ENCODE measurements at regions not wholly inside any gene's neighbourhood (a gene's known extent, or its start where the extent isn't known, plus 50 kb on each side); places are given as distances from the start of the nearest gene placed in this dataset.

DNA sequence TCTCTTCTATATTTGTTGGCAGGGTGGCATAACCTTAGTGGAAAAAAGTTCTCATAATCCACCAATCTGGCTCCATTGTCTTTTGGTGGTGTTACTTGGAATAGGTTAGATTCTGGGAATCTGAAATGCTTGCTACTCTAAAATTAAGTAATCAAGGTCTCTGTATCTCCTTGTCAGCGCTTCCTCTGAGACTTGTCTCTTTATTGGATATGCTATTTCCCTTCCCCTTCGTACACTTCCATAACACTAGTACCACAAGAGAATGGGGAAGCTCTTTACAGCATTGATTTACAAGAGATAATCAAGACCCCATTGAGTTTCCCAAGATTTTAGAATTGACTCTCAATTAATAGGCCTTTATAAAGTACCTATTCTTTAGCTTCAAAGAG, 280.2 kb downstream of the ADGB start:
- TF ChIP-seq, protein P1, sequence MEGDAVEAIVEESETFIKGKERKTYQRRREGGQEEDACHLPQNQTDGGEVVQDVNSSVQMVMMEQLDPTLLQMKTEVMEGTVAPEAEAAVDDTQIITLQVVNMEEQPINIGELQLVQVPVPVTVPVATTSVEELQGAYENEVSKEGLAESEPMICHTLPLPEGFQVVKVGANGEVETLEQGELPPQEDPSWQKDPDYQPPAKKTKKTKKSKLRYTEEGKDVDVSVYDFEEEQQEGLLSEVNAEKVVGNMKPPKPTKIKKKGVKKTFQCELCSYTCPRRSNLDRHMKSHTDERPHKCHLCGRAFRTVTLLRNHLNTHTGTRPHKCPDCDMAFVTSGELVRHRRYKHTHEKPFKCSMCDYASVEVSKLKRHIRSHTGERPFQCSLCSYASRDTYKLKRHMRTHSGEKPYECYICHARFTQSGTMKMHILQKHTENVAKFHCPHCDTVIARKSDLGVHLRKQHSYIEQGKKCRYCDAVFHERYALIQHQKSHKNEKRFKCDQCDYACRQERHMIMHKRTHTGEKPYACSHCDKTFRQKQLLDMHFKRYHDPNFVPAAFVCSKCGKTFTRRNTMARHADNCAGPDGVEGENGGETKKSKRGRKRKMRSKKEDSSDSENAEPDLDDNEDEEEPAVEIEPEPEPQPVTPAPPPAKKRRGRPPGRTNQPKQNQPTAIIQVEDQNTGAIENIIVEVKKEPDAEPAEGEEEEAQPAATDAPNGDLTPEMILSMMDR (IDR thresholded peaks at IDR 0.05; ENCODE audit: low read depth, low read length): no peak
- no peak for TF ChIP-seq POLR2A (IDR thresholded peaks at IDR 0.05; ENCODE audit: extremely low read depth, insufficient read length)
